Fibroblast of pulmonary artery (primary cell): ENCODE measurements at regions not wholly inside any gene's neighbourhood (a gene's known extent, or its start where the extent isn't known, plus 50 kb on each side); places are given as distances from the start of the nearest gene placed in this dataset.
A peak's percentile ranks its signal among the peaks of the same experiment; 100 is the strongest.
"Not testable (repeated sequence)": the region's sequence is repeated elsewhere in the genome, so short reads cannot be mapped to it uniquely, and the experiment has no call there.

Source experiments
- DNase-seq: peaks from one replicate; pipeline ENCODE4 v3.0.0-alpha.2; 2010; ENCODE audit warnings: low read depth
- H3K4me3 ChIP-seq: replicated peaks from 2 replicates; pipeline ENCODE4 v1.5.1; 2011; ENCODE audit warnings: low read depth, mild to moderate bottlenecking, control low read depth, low read length, moderate library complexity
- TF ChIP-seq, protein P1 (sequence below): IDR thresholded peaks from 2 replicates; pipeline ENCODE4 v1.5.1; 2011; ENCODE audit warnings: mild to moderate bottlenecking, control low read depth, low read length, inconsistent platforms; ENCODE audit errors: missing control alignments

DNA sequence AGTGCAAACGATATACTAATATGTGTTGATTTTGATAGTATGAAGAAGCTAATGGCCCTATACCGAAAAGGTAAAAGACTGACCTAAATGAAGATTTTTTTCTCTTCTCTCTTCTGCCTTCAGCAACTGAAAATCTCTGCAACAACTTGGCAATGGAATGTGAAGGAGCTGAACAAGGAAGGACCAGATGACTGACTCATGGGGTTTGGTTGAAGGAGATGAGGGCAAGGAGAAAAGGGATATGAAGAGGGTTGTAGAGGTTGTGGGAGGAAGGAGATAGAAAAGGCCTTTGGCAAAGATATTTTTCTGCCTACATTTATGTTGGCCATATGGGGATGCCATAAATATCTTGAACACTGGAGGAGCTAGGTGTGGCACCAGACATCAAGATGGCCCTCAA lies 129.7 kb upstream of the CHD1 start:
- TF ChIP-seq, protein P1, sequence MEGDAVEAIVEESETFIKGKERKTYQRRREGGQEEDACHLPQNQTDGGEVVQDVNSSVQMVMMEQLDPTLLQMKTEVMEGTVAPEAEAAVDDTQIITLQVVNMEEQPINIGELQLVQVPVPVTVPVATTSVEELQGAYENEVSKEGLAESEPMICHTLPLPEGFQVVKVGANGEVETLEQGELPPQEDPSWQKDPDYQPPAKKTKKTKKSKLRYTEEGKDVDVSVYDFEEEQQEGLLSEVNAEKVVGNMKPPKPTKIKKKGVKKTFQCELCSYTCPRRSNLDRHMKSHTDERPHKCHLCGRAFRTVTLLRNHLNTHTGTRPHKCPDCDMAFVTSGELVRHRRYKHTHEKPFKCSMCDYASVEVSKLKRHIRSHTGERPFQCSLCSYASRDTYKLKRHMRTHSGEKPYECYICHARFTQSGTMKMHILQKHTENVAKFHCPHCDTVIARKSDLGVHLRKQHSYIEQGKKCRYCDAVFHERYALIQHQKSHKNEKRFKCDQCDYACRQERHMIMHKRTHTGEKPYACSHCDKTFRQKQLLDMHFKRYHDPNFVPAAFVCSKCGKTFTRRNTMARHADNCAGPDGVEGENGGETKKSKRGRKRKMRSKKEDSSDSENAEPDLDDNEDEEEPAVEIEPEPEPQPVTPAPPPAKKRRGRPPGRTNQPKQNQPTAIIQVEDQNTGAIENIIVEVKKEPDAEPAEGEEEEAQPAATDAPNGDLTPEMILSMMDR: no peak
- no peak for DNase-seq
- no peak overlapping the region for H3K4me3 ChIP-seq

DNA sequence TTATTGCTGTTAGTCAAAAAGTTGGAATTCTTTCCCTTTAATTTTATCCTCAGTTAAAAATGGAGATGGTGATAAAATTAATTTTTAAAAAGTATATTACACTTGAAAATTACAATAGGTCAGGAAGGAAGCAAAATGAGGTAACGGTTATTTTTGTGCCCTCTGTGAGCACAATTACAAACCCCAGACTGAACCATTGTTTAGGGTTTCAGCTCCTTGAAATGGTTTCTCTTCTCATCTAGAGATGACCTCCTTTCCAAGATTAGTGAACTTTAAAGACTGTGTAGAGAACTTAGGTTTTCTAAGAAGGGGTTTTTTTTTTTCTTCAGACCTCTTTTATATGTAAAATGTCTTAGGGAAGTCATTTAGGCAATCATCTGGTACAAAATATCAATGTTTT lies 126.2 kb upstream of the CHD1 start:
- DNase-seq: no peak
- TF ChIP-seq, protein P1: no peak
- no peak overlapping the region for H3K4me3 ChIP-seq

DNA sequence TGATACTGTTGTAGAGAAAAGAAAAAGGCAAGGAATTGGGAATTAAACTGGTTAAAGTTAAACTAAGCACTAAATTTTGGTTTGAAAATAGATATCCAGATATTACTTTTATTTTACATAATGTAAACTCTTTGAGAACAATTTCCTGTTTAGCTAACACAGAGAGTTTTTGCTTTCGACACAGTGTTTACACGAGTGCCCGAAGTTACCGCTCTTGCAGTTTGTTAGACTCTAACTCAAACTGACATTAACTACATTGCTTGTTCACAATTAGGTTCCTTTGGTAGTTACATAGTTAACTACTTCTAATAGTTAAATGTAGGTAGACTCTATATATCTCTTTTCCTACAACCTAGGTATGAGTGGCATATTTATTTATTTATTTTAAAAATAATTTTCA lies 117.1 kb upstream of the CHD1 start:
- no peak for DNase-seq
- no peak overlapping the region for H3K4me3 ChIP-seq
- TF ChIP-seq, protein P1: no peak

DNA sequence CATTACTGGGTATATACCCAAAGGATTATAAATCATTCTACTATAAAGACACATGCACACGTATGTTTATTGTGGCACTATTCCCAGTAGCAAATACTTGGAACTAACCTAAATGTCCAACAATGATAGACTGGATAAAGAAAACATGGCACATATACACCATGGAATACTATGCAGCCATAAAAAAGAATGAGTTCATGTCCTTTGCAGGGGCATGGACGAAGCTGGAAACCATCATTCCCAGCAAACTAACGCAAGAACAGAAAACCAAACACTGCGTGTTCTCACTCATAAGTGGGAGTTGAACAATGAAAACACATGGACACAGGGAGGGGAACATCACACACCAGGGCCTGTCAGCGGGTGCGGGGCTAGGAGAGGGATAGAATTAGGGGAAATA lies 114.5 kb upstream of the CHD1 start:
- DNase-seq, H3K4me3 ChIP-seq: not testable (repeated sequence)

DNA sequence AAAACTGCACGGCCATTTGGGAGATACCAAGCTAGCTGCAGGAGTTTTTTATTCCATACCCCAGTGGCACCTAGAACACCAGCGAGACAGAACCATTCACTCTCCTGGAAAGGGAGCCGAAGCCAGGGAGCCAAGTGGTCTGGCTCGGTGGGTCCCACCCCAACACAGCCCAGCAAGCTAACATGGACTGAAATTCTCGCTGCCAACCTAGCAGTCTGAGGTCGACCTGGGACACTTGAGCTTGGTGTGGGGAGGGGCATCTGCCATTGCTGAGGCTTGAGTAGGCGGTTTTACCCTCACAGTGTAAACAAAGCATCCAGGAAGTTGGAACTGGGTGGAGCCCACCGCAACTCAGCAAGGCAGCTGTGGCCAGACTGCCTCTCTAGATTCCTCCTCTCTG lies 108.9 kb upstream of the CHD1 start:
- DNase-seq: no peak
- H3K4me3 ChIP-seq: no peak overlapping the region
- TF ChIP-seq, protein P1: no peak

DNA sequence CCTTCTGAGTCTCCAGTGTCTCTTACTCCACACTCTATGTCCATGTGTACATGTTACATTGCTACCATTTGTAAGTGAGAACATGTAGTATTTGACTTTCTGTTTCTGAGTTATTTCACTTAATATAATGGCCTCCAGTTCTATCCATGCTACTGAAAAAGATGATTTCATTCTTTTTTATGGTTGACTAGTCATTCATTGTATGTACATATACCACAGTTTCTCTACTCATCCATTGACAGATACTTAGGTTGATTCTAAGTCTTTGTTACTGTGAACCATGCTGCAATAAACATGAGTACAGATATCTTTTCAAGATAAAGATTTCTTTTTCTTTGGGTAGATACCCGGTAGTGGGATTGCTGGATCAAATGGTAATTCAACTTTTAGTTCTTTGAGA lies 107.1 kb upstream of the CHD1 start:
- no peak overlapping the region for H3K4me3 ChIP-seq
- TF ChIP-seq, protein P1: no peak

DNA sequence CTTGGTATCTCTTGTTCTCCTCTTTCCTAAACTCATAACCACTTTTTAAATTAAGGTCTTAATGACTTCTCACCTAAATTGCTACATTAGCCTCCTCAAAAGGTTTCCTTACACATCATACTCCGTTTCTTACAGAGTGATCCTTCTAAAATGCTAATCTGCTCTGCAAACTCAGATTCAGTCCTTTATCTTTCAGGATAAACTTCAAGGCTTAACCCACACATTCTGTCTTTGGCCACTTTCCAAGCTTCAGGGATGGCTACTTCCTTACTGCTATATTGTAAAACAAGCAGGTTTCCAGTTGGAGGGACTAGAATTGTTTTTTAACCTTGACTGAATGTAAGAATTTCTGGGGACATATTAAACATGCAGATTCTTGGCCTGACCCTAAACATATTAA lies 105.5 kb upstream of the CHD1 start:
- no peak overlapping the region for H3K4me3 ChIP-seq
- DNase-seq: peak; percentile 33
- TF ChIP-seq, protein P1: no peak

More for the DNA sequence above, 107.1 kb upstream of the CHD1 start:
- DNase-seq: no peak
